Endothelial cell (in vitro differentiated cells): ENCODE measurements at regions not wholly inside any gene's neighbourhood (a gene's known extent, or its start where the extent isn't known, plus 50 kb on each side); places are given as distances from the start of the nearest gene placed in this dataset.

Experiments
- DNase-seq: peaks from one replicate; pipeline ENCODE4 v3.0.0; 2021; ENCODE audit warnings: low spot score
- H3K27ac Mint-ChIP-seq: one replicate; pipeline ENCODE4 v1.8.0; 2021; ENCODE audit warnings: mixed read lengths, inconsistent platforms; ENCODE audit not compliant: unreplicated experiment
- H3K27me3 Mint-ChIP-seq: one replicate; pipeline ENCODE4 v1.8.0; 2021; ENCODE audit warnings: mild to moderate bottlenecking, moderate library complexity, mixed read lengths, inconsistent platforms; ENCODE audit not compliant: unreplicated experiment
- H3K36me3 Mint-ChIP-seq: one replicate; pipeline ENCODE4 v1.8.0; 2021; ENCODE audit warnings: mild to moderate bottlenecking, low read depth, mixed read lengths, inconsistent platforms; ENCODE audit not compliant: unreplicated experiment
- H3K4me1 Mint-ChIP-seq: one replicate; pipeline ENCODE4 v1.8.0; 2021; ENCODE audit warnings: mild to moderate bottlenecking, mixed read lengths, inconsistent platforms; ENCODE audit not compliant: unreplicated experiment
- H3K4me3 Mint-ChIP-seq: one replicate; pipeline ENCODE4 v1.8.0; 2021; ENCODE audit warnings: mild to moderate bottlenecking, mixed read lengths, inconsistent platforms; ENCODE audit not compliant: unreplicated experiment
- H3K9me3 Mint-ChIP-seq: one replicate; pipeline ENCODE4 v1.8.0; 2021; ENCODE audit warnings: mixed read lengths, inconsistent platforms; ENCODE audit not compliant: unreplicated experiment
- TF ChIP-seq, protein P1 (sequence below): fragments of 200-600 bp; sonication (generic); IDR thresholded peaks from one replicate; pipeline ENCODE4 v1.5.0; 2021; ENCODE audit warnings: antibody characterized with exemption; ENCODE audit not compliant: unreplicated experiment

DNA sequence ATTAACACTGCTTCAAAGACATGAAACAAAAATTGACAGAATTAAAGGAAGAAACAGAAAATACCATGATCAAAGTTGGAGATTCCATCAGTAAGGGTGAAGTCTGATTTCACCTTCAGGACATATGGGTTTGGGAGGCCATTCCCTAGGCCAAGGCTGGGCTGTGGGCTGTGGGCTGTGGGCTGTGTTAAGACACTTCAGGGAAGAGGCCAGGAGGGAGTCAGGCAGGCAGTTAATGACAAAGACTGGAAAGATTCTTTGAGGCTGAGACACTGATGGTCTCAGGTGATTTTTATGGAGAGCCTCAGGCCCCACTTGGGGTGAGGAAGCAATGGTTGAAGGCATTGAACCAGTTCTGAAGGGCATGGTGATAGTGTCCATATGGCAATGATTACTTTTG lies 57.5 kb downstream of the MAGEF1 start:
- no peak for DNase-seq
- Mint-ChIP-seq H3K4me1 (peaks cover 12% of the 10 kb centered on the region), H3K9me3 (no peaks in the 10 kb centered on the region), H3K27me3 (peaks cover 10% of the 10 kb centered on the region), H3K36me3 (no peaks in the 10 kb centered on the region), H3K27ac (no peak overlapping the region), H3K4me3 (no peak overlapping the region)
- TF ChIP-seq, protein P1, sequence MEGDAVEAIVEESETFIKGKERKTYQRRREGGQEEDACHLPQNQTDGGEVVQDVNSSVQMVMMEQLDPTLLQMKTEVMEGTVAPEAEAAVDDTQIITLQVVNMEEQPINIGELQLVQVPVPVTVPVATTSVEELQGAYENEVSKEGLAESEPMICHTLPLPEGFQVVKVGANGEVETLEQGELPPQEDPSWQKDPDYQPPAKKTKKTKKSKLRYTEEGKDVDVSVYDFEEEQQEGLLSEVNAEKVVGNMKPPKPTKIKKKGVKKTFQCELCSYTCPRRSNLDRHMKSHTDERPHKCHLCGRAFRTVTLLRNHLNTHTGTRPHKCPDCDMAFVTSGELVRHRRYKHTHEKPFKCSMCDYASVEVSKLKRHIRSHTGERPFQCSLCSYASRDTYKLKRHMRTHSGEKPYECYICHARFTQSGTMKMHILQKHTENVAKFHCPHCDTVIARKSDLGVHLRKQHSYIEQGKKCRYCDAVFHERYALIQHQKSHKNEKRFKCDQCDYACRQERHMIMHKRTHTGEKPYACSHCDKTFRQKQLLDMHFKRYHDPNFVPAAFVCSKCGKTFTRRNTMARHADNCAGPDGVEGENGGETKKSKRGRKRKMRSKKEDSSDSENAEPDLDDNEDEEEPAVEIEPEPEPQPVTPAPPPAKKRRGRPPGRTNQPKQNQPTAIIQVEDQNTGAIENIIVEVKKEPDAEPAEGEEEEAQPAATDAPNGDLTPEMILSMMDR, result no peak

DNA sequence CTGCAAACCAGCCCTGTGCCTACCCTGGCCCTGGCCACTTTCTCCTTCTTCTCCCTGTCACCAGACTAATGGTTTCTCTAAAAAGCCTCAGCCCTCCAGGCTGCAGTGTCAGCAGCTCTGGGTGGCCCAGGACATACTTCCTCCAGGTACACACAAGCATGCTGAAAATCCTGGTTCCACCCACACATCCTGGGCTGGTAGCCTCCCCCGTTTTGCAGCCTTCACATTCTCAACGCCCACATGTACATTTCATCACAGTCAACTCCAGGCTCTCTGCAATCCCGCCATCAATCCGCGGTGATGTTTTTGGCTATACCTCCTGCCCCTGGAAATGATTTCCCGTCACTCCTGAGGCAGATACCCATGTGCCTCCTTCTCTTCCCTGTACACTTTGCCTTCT lies 59.4 kb downstream of the MAGEF1 start:
- Mint-ChIP-seq H3K36me3 (no peaks in the 10 kb centered on the region), H3K27me3 (peaks cover 14% of the 10 kb centered on the region), H3K9me3 (no peaks in the 10 kb centered on the region), H3K4me1 (no peaks in the 10 kb centered on the region), H3K27ac (no peak overlapping the region), H3K4me3 (no peak overlapping the region)
- TF ChIP-seq, protein P1, result no peak
- DNase-seq, result no peak

DNA sequence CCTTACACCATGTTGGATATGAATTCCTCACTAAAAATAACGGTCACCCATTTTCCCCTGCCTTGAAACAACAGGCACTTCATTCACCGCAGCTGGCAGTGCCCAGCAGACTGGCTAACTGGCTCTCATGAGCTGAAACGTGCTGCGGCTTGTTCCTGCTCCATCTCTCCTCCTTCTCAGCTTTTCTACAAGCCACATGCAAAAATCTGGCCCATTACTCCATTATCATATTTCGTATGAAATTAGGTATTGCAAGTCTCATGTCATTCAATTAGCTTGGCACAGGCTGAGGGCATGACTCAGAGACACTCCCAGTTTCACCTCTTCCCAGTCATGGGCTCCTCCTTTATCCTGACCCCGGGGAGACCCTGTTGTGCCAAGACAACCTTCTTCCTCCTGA lies 60.0 kb downstream of the MAGEF1 start:
- Mint-ChIP-seq H3K27me3 (peaks cover 13% of the 10 kb centered on the region), H3K4me1 (no peaks in the 10 kb centered on the region), H3K4me3 (no peak overlapping the region), H3K27ac (no peak overlapping the region), H3K9me3 (no peaks in the 10 kb centered on the region), H3K36me3 (no peaks in the 10 kb centered on the region)
- no peak for DNase-seq
- TF ChIP-seq, protein P1, result no peak

DNA sequence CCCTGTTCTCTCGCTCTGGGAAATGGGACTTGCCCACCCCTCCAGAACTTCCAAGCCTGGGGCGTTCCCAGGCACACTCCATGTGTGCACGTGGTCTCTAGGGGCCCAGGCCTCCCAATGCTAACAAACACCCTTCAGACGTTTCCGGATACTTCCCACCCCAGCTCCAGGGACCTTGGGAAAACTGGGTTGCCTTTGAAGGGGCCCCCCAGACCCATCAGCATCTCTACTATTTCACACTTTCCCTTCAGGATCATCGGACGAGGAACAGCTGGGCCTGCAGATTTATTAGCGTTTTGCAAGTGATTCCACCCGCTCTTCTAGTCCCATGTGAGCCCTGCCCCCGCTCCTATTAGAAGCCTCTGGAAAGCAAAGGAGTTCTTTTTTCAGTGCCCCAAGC lies 63.2 kb downstream of the MAGEF1 start:
- TF ChIP-seq, protein P1, result no peak
- Mint-ChIP-seq H3K4me3 (no peak overlapping the region), H3K36me3 (no peaks in the 10 kb centered on the region), H3K9me3 (no peaks in the 10 kb centered on the region), H3K27me3 (peaks cover 10% of the 10 kb centered on the region), H3K27ac (no peak overlapping the region), H3K4me1 (no peaks in the 10 kb centered on the region)
- no peak for DNase-seq

DNA sequence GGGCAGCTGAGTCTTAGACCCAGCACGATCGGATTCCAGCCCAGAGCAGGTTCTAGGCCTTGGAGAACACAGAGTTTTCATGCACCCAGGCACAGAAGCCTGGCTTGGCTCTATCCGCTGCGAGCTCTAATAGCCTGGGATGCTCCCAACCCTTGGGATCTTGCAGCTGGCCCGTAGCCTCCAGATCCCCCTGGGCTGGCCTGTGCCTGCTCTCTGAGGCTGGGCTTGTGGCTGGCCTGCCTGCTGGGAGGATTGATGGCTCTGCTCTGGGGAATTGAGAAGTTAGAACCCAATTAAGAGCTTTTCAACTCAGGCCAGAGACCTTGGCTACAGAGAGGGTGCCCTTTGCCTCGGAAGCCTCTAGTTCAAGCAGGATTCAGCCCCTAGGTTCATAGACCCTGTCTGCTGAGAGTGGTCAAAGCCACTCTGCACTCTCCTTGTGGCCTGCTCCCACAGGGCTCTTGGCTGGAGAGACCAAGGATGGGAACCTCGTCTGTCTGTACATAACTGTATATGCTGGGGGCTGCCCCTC lies 64.4 kb downstream of the MAGEF1 start:
- Mint-ChIP-seq H3K4me3 (no peak overlapping the region), H3K27me3 (peaks cover 10% of the 10 kb centered on the region), H3K27ac (no peak overlapping the region), H3K36me3 (no peaks in the 10 kb centered on the region), H3K4me1 (peaks cover 6% of the 10 kb centered on the region), H3K9me3 (no peaks in the 10 kb centered on the region)
- no peak for DNase-seq
- TF ChIP-seq, protein P1, result no peak
